ENCODE measurements at regions not wholly inside any gene's neighbourhood (a gene's known extent, or its start where the extent isn't known, plus 50 kb on each side); places are given as distances from the start of the nearest gene placed in this dataset.

- DNase-seq (ENCODE audit: low spot score) = no peak
- Histone ChIP-seq H3K9me3 (ENCODE audit: control insufficient read depth in 4 of 4, low read length in 3 of 4) (no peaks in the 10 kb centered on the region), H3K4me3 (ENCODE audit: low read depth in 1 of 3, low read length in 3 of 3) (no peak overlapping the region), H3K27me3 (ENCODE audit: control insufficient read depth in 4 of 4, insufficient read depth in 4 of 4, low read length in 3 of 4) (no peaks in the 10 kb centered on the region), H3K9ac (ENCODE audit: low read depth in 1 of 2, low read length in 2 of 2) (no peak overlapping the region), H3K27ac (ENCODE audit: low read depth in 1 of 2, low read length in 2 of 2) (no peak overlapping the region), H3K4me1 (ENCODE audit: control insufficient read depth in 4 of 4, insufficient read depth in 4 of 4, low read length in 3 of 4) (no peaks in the 10 kb centered on the region), H3K36me3 (ENCODE audit: control insufficient read depth in 4 of 4, insufficient read depth in 3 of 4, low read depth in 1 of 4, low read length in 3 of 4) (peaks cover 0 to 3% (median 0%) of the 10 kb centered on the region in 4 donors)
- no peak for TF ChIP-seq SP1 (IDR thresholded peaks at IDR 0.05)
- no peak for TF ChIP-seq YY1 (IDR thresholded peaks at IDR 0.05)
- no peak for TF ChIP-seq ATF3 (IDR thresholded peaks at IDR 0.05)
- TF ChIP-seq HNF4A (conservative IDR thresholded peaks at IDR 0.05) = no peak
- no peak for TF ChIP-seq CTCF (IDR thresholded peaks at IDR 0.05; ENCODE audit: low read depth, low read length, missing input control)
- TF ChIP-seq NR2F2 (IDR thresholded peaks at IDR 0.05) = no peak
- no peak for TF ChIP-seq EGR1 (IDR thresholded peaks at IDR 0.05; ENCODE audit: low read depth in 2 of 2)
- no peak for TF ChIP-seq RAD21 (IDR thresholded peaks at IDR 0.05)
- no peak for TF ChIP-seq HNF4G (IDR thresholded peaks at IDR 0.05)
- no peak for TF ChIP-seq RXRA (IDR thresholded peaks at IDR 0.05)
- TF ChIP-seq GABPA (IDR thresholded peaks at IDR 0.05 in 1 of 2, conservative IDR thresholded peaks at IDR 0.05 in 1 of 2) = no peak
- no peak for TF ChIP-seq JUND (IDR thresholded peaks at IDR 0.05)
- no peak for TF ChIP-seq MAX (IDR thresholded peaks at IDR 0.05)
- no peak for TF ChIP-seq FOXA1 (IDR thresholded peaks at IDR 0.05)
- TF ChIP-seq REST (IDR thresholded peaks at IDR 0.05) = no peak
- no peak for TF ChIP-seq FOXA2 (IDR thresholded peaks at IDR 0.05)
- TF ChIP-seq TAF1 (conservative IDR thresholded peaks at IDR 0.05) = no peak
- no peak for TF ChIP-seq ZBTB33 (IDR thresholded peaks at IDR 0.05)
- WGBS = 91% methylated on average over 7 of the region's 7 CpGs
These were observed 374.0 kb downstream of the SHANK2 start for GRCh38 chr11:70878366-70878765.

Data from liver (tissue), 8 donors.